IMR-90 (cell line): ENCODE measurements at regions not wholly inside any gene's neighbourhood (a gene's known extent, or its start where the extent isn't known, plus 50 kb on each side); places are given as distances from the start of the nearest gene placed in this dataset.
A peak's percentile ranks its signal among the peaks of the same experiment; 100 is the strongest.

Experiments used
- CEBPB ChIP-seq: IDR thresholded peaks from 2 replicates; pipeline ENCODE4 v1.6.1; 2012; ENCODE audit warnings: low read depth, low read length, improper control_type of control experiment
- CHD1 ChIP-seq: IDR thresholded peaks from 2 replicates; pipeline ENCODE4 v1.6.1; 2012; ENCODE audit warnings: low read depth, low read length, improper control_type of control experiment
- MAFK ChIP-seq: IDR thresholded peaks from 2 replicates; pipeline ENCODE4 v1.6.1; 2012; ENCODE audit warnings: low read depth, low read length, improper control_type of control experiment
- MAZ ChIP-seq: IDR thresholded peaks from 2 replicates; pipeline ENCODE4 v1.6.1; 2012; ENCODE audit warnings: low read depth, mild to moderate bottlenecking, low read length, improper control_type of control experiment, moderate library complexity, borderline replicate concordance
- POLR2A ChIP-seq: IDR thresholded peaks from 2 replicates; pipeline ENCODE4 v1.6.1; 2012; ENCODE audit warnings: mild to moderate bottlenecking, low read depth, low read length
- RAD21 ChIP-seq: IDR thresholded peaks from 2 replicates; pipeline ENCODE4 v1.6.1; 2012; ENCODE audit warnings: low read length, improper control_type of control experiment
- RCOR1 ChIP-seq: IDR thresholded peaks from 2 replicates; pipeline ENCODE4 v1.6.1; 2012; ENCODE audit warnings: mild to moderate bottlenecking, low read length, improper control_type of control experiment; ENCODE audit not compliant: insufficient replicate concordance
- RFX5 ChIP-seq: IDR thresholded peaks from 2 replicates; pipeline ENCODE4 v1.8.0; 2012; ENCODE audit warnings: low read depth, mild to moderate bottlenecking, low read length, moderate library complexity
- SMC3 ChIP-seq: fragments of 150-350 bp; IDR thresholded peaks from 2 replicates; pipeline ENCODE4 v1.6.1; 2016; ENCODE audit warnings: low read depth, mild to moderate bottlenecking, antibody characterized with exemption, low read length, moderate library complexity
- TF ChIP-seq, protein P1 (sequence below): conservative IDR thresholded peaks from 2 replicates; pipeline ENCODE4 v1.5.1; 2012; ENCODE audit warnings: mild to moderate bottlenecking, low read depth, low read length, improper control_type of control experiment
- TF ChIP-seq, protein P2 (sequence below): fragments of 150-350 bp; IDR thresholded peaks from 2 replicates; pipeline ENCODE4 v1.6.1; 2017; ENCODE audit warnings: mild to moderate bottlenecking, antibody characterized with exemption, low read length, low read depth
- TF ChIP-seq, protein P3 (sequence below): fragments of 150-350 bp; IDR thresholded peaks from 2 replicates; pipeline ENCODE4 v1.6.1; 2016; ENCODE audit warnings: low read depth, mild to moderate bottlenecking, low read length, moderate library complexity, borderline replicate concordance

DNA sequence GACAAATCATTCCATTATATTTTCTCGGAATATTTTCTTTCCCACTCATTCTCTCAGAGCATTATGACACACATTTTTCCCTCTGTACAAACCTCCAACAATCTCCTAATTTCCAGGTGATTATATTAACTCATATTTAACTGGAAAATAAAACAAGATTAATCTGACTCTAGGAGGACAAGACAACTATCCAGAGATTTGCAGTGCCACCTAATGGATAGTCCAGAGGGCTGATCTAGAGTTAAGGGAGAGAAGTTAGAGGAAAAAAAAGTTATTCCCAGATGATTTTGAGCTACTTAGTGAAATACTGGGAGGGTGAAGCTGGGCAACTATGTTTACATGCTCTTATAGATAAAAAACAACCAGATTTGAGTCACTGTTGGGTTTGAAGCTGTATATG, 161.7 kb downstream of the ALX1 start:
- TF ChIP-seq RAD21 = no peak
- TF ChIP-seq POLR2A = no peak
- TF ChIP-seq, protein P1, sequence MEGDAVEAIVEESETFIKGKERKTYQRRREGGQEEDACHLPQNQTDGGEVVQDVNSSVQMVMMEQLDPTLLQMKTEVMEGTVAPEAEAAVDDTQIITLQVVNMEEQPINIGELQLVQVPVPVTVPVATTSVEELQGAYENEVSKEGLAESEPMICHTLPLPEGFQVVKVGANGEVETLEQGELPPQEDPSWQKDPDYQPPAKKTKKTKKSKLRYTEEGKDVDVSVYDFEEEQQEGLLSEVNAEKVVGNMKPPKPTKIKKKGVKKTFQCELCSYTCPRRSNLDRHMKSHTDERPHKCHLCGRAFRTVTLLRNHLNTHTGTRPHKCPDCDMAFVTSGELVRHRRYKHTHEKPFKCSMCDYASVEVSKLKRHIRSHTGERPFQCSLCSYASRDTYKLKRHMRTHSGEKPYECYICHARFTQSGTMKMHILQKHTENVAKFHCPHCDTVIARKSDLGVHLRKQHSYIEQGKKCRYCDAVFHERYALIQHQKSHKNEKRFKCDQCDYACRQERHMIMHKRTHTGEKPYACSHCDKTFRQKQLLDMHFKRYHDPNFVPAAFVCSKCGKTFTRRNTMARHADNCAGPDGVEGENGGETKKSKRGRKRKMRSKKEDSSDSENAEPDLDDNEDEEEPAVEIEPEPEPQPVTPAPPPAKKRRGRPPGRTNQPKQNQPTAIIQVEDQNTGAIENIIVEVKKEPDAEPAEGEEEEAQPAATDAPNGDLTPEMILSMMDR = 0 out of 2 replicates have a peak, but pooled peaks have one; percentile 23
- no peak for TF ChIP-seq RCOR1
- TF ChIP-seq CEBPB = no peak
- TF ChIP-seq, protein P2, sequence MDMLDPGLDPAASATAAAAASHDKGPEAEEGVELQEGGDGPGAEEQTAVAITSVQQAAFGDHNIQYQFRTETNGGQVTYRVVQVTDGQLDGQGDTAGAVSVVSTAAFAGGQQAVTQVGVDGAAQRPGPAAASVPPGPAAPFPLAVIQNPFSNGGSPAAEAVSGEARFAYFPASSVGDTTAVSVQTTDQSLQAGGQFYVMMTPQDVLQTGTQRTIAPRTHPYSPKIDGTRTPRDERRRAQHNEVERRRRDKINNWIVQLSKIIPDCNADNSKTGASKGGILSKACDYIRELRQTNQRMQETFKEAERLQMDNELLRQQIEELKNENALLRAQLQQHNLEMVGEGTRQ = no peak
- no peak for TF ChIP-seq RFX5
- TF ChIP-seq MAZ = no peak
- TF ChIP-seq, protein P3, sequence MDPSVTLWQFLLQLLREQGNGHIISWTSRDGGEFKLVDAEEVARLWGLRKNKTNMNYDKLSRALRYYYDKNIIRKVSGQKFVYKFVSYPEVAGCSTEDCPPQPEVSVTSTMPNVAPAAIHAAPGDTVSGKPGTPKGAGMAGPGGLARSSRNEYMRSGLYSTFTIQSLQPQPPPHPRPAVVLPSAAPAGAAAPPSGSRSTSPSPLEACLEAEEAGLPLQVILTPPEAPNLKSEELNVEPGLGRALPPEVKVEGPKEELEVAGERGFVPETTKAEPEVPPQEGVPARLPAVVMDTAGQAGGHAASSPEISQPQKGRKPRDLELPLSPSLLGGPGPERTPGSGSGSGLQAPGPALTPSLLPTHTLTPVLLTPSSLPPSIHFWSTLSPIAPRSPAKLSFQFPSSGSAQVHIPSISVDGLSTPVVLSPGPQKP = no peak
- no peak for TF ChIP-seq MAFK
- TF ChIP-seq CHD1 = no peak
- TF ChIP-seq SMC3 = no peak
